ENCODE measurements at regions not wholly inside any gene's neighbourhood (a gene's known extent, or its start where the extent isn't known, plus 50 kb on each side); places are given as distances from the start of the nearest gene placed in this dataset.
"Not testable (repeated sequence)": the region's sequence is repeated elsewhere in the genome, so short reads cannot be mapped to it uniquely, and the experiment has no call there.

DNA sequence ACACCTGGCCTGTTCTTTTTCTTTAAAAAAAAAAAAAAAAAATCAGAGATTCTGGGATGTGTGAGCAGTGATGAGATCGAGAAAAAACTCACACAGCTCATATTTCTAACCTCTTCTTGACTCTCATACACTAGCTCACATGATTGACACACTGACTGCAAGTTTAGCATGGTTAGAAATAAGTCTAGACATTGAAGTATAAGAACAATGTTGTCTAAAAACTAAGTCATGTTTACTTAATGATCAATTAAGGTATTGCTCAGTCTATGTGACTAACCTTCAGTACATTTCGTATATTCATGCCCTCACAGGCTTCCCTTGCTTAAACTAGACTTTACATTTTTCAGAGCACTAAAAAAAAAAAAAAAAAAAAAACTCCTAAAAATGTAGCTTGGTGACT is 775.1 kb downstream of the GATA3 start:
- DNase-seq = no peak

DNA sequence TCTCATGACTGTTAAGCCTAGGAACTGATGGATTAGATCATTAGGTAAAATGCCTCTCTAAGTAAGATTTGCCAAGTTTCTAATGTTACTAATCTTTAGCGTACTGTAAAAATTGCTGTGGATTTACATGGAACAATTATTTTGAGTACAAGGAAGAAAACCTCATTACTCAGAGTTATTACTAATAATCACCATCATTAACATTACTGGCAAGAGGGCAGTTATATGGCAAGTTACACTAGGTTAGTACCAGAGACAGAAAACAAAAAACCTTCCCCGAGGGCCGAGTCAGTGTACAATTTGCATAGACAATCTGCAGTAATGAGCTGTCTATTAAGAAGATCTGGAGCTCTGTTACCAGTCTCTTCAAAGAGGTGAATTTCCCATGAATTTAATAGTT is 775.6 kb downstream of the GATA3 start:
- no peak for DNase-seq

- no peak for DNase-seq
Observed at GRCh38 chr10:8830876-8831275, 776.4 kb downstream of the GATA3 start.

DNA sequence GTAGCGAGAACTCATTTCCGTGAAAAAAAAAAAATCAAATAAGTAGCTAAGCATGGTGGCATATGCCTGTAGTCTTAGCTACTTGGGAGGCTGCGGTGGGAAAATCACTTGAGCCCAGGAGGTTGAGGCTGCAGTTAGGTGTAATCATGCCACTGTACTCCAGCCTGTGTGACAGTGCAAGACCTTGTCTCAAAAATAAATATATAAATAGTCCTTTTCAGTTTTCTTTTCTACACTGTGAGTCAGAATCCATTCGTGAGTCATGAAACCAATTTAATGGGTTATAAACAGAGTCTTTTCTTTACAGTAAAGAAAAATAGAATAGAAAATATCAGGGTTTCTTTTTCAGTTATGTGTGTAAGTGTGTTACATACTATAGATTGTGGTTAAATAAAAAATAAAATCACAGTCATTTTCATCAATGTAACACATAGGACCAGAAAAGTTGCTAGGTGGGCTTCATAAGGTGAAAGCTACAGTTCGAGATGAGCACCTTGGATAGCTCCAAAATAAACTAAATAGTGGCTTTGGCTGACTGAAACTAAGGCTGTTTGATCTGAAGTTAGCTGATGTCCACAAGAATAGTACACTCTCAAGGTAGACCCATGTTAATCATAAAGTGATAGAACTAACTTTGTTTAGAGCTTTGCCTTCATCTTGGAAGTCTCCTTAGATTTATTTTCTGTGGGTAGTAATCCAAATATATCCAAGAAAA is 781.1 kb downstream of the GATA3 start:
- DNase-seq = no peak

DNA sequence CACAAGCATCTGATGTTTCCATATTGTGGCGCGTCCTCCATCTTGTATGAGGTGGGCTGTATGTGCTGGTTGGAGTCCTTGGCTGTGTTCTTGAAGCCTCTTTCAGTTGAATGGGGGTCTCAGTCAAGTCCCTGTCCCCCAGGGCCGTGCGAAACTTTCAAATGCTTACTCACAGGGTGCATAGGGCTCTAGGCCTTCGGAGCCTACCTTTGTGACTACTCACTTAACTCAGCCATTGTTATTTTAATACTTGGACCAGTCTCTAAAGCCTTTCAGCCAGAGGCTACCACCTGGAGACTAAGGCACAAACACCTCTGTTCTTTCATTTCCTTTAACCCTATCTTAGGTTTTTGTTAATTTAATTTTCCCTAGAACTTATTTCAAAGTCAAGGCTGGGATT is 785.9 kb downstream of the GATA3 start:
- DNase-seq = no peak

DNA sequence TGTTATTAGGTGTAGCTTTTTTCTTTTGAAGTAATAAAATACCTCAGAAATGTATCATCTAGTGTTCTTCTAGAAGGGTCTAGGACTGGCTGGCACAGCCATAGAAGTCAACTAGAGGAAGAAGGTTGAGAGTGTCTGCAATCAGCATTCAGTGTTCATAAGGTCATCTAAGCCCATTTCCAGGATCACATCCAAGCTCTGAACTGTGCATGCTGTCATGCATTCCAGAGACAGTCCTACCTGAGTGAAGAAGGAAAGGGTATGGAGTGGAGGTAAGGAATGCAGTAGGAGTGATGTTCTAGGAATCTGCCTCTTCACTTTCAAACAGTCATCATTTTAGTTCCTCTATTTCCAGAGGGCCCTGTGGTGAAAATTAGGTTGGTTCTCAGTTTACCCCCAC is 789.7 kb downstream of the GATA3 start:
- no peak for DNase-seq

DNA sequence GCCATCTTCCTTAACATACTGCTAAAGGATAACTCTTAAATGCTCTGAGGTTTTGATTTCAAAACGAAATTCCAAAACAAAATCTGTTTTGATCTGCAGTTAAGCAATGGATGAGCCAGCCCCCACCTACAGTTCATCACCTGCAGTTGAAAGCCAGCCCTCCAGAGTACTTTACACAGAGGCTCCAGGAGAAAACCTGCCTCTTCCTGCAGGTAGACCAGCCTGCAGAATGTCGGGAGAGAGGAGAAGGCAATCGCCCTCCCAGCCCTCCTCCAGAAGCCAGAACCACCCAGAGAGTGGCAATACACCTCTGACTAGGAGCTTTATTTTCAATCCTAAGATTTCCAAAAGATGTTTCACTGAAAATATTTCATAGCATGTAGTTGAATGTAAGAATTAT is 798.1 kb downstream of the GATA3 start:
- DNase-seq = no peak

GRCh38 chr10:8853048-8853447 is 798.6 kb downstream of the GATA3 start:
- no peak for DNase-seq

DNA sequence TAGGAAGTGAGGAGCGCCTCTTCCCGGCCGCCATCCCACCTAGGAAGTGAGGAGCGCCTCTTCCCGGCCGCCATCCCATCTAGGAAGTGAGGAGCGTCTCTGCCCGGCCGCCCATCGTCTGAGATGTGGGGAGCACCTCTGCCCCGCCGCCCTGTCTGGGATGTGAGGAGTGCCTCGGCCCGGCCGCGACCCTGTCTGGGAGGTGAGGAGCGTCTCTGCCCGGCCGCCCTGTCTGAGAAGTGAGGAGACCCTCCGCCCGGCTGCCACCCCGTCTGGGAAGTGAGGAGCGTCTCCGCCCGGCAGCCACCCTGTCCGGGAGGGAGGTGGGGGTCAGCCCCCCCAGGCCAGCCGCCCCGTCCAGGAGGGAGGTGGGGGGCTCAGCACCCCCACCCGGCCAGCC is 814.4 kb downstream of the GATA3 start:
- not testable (repeated sequence) for DNase-seq

- DNase-seq = no peak
Observed at GRCh38 chr10:8873310-8873709, 818.8 kb downstream of the GATA3 start.

DNA sequence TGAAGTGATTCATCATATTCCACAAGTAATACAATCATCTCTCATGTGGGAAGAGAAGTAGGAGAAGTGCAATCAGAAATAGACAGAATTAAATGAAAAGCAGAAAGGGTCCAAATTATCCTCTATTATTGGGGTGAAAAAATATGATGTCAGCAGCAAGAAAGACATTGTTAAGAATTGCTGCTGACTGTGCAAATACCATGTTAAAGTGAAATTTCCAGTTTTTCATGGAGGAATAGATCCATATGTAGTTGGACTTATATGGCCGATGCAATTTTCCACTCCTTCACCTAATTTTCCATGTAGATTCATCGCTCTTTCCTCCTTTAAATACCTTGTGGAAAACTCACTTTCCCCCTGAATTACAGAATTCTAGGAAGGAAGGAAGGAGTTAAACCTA is 819.8 kb downstream of the GATA3 start:
- DNase-seq = no peak

- no peak for DNase-seq
Observed at GRCh38 chr10:8874972-8875371, 820.5 kb downstream of the GATA3 start.

DNA sequence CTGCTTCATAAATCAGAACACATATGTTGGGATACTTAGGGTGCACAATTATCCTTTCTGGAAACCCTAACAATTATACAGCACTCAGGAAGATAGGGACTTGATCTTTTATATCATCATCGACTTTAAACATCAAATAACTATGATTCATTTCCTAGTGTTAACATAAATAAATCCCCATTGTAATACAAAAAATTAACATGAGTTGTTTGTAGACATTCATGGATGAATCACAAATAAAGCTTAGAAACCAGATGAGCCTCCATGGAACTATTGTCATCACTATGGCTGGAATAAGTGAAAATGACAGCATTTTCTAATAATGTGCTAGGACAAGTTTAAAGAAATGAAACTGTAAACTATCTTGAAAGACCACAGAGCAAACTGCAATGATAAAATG is 821.7 kb downstream of the GATA3 start:
- no peak for DNase-seq

DNA sequence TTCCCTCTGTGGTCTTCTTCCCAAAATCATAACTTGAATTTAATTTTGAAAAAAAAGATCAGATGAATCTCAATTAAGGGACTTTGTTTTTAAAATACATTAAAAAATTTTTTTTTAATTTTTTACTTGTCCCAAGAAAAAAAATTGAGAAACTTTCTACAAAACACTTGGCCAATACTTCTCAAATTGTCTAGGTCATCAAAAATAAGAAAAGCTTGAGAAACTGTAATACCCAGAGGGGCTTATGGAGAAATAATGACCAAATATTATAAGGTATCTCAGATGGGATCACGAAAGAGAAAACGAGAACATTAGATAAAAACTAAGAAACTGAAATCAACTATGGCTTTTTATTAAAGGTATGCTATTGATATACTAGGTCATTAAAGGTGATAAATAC is 835.0 kb downstream of the GATA3 start:
- no peak for DNase-seq

- DNase-seq = no peak
Observed at GRCh38 chr10:8893102-8893501, 838.6 kb downstream of the GATA3 start.

DNA sequence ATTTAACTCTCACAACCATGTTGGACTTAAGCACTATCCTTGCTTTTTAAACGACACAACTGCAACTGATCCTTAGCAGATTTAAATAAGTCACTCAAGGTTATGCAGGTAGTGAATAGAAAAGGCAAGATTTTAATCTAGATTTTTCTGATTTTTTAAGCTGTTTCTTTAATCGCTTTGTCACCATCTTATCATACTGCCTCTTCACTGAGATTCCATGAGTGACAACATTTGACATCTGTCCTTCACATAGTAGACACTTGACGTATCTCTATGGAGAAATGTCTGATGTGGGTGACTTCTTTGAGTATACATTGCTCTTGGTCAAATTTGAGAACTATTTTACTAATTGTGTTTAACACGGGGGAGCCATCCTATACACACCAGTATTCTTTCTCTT is 839.7 kb downstream of the GATA3 start:
- no peak for DNase-seq

DNA sequence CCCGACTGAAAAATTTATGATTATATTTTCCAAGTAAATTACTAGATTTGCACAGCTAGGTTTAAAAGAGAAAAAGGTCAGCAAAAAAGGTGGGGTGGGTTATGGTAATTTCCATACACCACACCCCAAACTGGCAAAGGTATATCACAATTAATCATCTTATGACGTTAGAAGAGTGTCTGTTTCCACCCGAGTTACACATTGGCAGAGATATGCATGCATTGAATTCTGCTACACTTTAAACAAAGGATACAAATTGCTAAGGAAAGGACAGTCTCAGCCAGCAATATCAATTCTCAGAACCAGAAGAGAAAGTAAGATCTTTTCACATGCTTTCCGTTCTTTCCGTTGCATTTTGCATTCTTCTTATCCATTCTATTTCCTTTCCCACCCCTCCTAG is 843.3 kb downstream of the GATA3 start:
- no peak for DNase-seq

- no peak for DNase-seq
Observed at GRCh38 chr10:8898745-8899330, 844.4 kb downstream of the GATA3 start.

GRCh38 chr10:8902926-8903325 is 848.4 kb downstream of the GATA3 start:
- DNase-seq = no peak

- DNase-seq = no peak
Observed at GRCh38 chr10:8908013-8908412, 853.5 kb downstream of the GATA3 start.

DNA sequence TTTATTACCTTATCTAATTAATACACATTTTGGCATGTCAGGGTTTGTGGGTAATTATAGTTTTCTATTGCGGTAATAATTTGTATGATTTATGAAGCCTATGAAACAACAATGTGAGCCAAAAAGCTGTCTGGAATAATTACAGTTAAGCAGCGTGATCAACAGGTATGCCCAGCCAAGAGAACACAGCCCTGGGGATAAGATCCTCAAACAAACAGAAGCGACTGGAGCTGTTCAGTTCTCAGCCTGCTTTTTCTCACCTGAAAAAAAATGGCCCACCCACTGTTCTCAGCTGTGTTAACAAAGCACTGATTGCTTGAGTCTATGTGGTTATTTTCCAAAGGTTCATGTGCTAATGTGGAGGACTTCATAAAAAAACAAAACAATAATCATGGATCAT is 855.8 kb downstream of the GATA3 start:
- DNase-seq = no peak

DNA sequence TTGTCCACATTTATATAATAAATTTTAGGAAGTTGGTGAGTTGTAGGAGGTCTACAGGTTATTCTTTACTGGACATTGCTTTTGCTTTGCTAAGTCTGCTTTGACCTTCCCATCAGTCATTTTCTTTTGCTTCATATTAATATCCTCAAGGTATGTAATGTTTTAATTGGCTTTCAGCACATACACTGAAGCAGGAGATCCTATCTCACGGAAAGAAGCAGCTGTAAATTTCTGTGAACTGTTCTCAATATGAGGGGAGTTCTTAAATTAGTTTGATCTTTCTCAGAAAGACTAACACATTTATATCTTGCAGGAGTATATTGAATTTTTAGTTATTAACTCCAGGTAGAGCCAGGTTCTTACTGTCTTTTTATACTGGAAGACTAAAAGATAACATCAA is 856.5 kb downstream of the GATA3 start:
- no peak for DNase-seq

DNA sequence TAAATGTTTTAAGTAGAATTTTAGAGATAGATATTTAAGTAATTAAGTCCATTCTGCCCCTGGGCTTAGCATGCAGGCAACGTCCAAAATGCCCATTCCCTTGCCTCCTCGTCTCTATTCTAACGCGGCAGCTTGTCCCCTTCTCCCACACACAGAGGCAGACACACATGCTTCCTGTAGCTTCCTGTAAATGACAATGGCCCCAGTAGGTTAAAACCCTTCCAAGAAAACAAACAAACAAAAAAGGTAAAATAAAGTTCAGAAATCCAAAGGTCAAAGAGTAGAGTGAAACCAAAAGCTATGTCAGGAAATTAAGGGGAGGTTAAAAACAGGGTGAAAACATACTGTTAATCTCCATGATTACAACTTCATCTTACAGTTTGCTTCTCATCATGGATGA is 857.6 kb downstream of the GATA3 start:
- DNase-seq = no peak

GRCh38 chr10:8913720-8914119 is 859.2 kb downstream of the GATA3 start:
- no peak for DNase-seq

DNA sequence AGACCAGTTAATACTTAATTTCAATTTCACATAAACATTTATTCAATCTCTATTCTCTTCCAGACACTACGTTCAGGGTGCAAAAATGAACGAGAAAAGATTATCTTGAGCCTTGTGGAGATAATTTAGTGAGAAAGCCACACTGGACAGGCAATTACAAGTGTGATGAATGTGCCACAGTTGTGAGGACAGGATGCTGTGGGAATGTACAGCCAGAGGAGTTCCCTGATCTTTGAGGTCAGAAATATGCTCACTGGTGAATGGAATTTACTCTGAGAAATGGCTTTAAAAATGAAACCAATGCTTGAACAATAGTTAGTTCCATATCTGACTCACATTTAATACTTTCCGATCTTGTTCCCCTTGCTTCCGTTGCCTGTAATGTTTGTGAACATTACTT is 864.8 kb downstream of the GATA3 start:
- DNase-seq = no peak
